H9 (cell line): ENCODE measurements at regions not wholly inside any gene's neighbourhood (a gene's known extent, or its start where the extent isn't known, plus 50 kb on each side); places are given as distances from the start of the nearest gene placed in this dataset.

Experiments used
- DNase-seq: peaks from one replicate; pipeline ENCODE4 v3.0.0-alpha.2; 2017
- H2AFZ ChIP-seq: one replicate; pipeline ENCODE4 v1.6.1; 2013; ENCODE audit warnings: mild to moderate bottlenecking, low read length, control low read depth, moderate library complexity
- H2AK5ac ChIP-seq: 2 replicates; pipeline ENCODE4 v1.6.1; 2013; ENCODE audit warnings: low read length, control low read depth, mixed read lengths; ENCODE audit not compliant: insufficient read length
- H2BK120ac ChIP-seq: one replicate; pipeline ENCODE4 v1.6.1; 2013; ENCODE audit warnings: low read depth, mild to moderate bottlenecking, low read length, control low read depth, inconsistent platforms; ENCODE audit not compliant: poor library complexity, severe bottlenecking
- H2BK12ac ChIP-seq: 2 replicates; pipeline ENCODE4 v1.6.1; 2013; ENCODE audit warnings: low read length, control low read depth, mixed read lengths, low read depth; ENCODE audit not compliant: insufficient read length
- H2BK15ac ChIP-seq: 2 replicates; pipeline ENCODE4 v1.6.1; 2013; ENCODE audit warnings: low read depth, low read length, control low read depth
- H2BK20ac ChIP-seq: one replicate; pipeline ENCODE4 v1.6.1; 2013; ENCODE audit warnings: low read depth, mild to moderate bottlenecking, low read length, control low read depth, inconsistent platforms; ENCODE audit not compliant: poor library complexity, severe bottlenecking
- H2BK5ac ChIP-seq: 2 replicates; pipeline ENCODE4 v1.6.1; 2013; ENCODE audit warnings: low read length, control low read depth, mixed read lengths; ENCODE audit not compliant: insufficient read length
- H3K14ac ChIP-seq: 2 replicates; pipeline ENCODE4 v1.6.1; 2013; ENCODE audit warnings: low read length, control low read depth; ENCODE audit not compliant: insufficient read depth
- H3K18ac ChIP-seq: 2 replicates; pipeline ENCODE4 v1.6.1; 2013; ENCODE audit warnings: low read depth, mild to moderate bottlenecking, mixed read lengths, low read length, control low read depth; ENCODE audit not compliant: insufficient read length
- H3K23ac ChIP-seq: 2 replicates; pipeline ENCODE4 v1.6.1; 2013; ENCODE audit warnings: low read length, control low read depth, mixed read lengths, low read depth; ENCODE audit not compliant: insufficient read length
- H3K23me2 ChIP-seq: 2 replicates; pipeline ENCODE4 v1.6.1; 2013; ENCODE audit warnings: low read depth, mild to moderate bottlenecking, mixed read lengths, low read length, control low read depth; ENCODE audit not compliant: insufficient read length, poor library complexity, severe bottlenecking
- H3K27ac ChIP-seq: 2 replicates; pipeline ENCODE4 v1.5.1; 2013; ENCODE audit warnings: low read length, control low read depth, mixed read lengths, low read depth; ENCODE audit not compliant: insufficient read length
- H3K27me3 ChIP-seq: 2 replicates; pipeline ENCODE4 v1.6.1; 2013; ENCODE audit warnings: low read length, control low read depth, inconsistent platforms; ENCODE audit not compliant: insufficient read depth
- H3K4ac ChIP-seq: 2 replicates; pipeline ENCODE4 v1.6.1; 2013; ENCODE audit warnings: low read depth, mild to moderate bottlenecking, control low read depth, inconsistent platforms, low read length, moderate library complexity
- H3K4me1 ChIP-seq: 2 replicates; pipeline ENCODE4 v1.6.1; 2013; ENCODE audit warnings: low read length, control low read depth, inconsistent platforms; ENCODE audit not compliant: insufficient read depth
- H3K4me2 ChIP-seq: 2 replicates; pipeline ENCODE4 v1.6.1; 2013; ENCODE audit warnings: low read length, control low read depth, mixed read lengths; ENCODE audit not compliant: insufficient read length, insufficient read depth
- H3K56ac ChIP-seq: 2 replicates; pipeline ENCODE4 v1.6.1; 2013; ENCODE audit warnings: low read depth, mild to moderate bottlenecking, mixed read lengths, low read length, control low read depth; ENCODE audit not compliant: insufficient read length
- H3K79me1 ChIP-seq: 2 replicates; pipeline ENCODE4 v1.6.1; 2013; ENCODE audit warnings: low read depth, mild to moderate bottlenecking, moderate library complexity, low read length, control low read depth, inconsistent platforms; ENCODE audit not compliant: insufficient read depth, poor library complexity, severe bottlenecking
- H3K79me2 ChIP-seq: 2 replicates; pipeline ENCODE4 v1.6.1; 2013; ENCODE audit warnings: low read length, control low read depth, inconsistent platforms; ENCODE audit not compliant: insufficient read depth
- H3K9ac ChIP-seq: 2 replicates; pipeline ENCODE4 v1.6.1; 2013; ENCODE audit warnings: low read length, control low read depth, mixed read lengths; ENCODE audit not compliant: insufficient read length; ENCODE audit errors: extremely low read depth
- H3K9me3 ChIP-seq: one replicate; pipeline ENCODE4 v1.6.1; 2013; ENCODE audit warnings: low read depth, low read length, inconsistent platforms; ENCODE audit not compliant: control insufficient read depth
- H3T11ph ChIP-seq: one replicate; pipeline ENCODE4 v1.6.1; 2013; ENCODE audit warnings: mild to moderate bottlenecking, low read length, control low read depth, inconsistent platforms
- H4K20me1 ChIP-seq: one replicate; pipeline ENCODE4 v1.6.1; 2013; ENCODE audit not compliant: control insufficient read depth, insufficient read length, insufficient read depth
- H4K5ac ChIP-seq: 2 replicates; pipeline ENCODE4 v1.6.1; 2013; ENCODE audit warnings: low read depth, mild to moderate bottlenecking, mixed read lengths, low read length, control low read depth; ENCODE audit not compliant: insufficient read length
- H4K8ac ChIP-seq: replicated peaks from 2 replicates; pipeline ENCODE4 v1.6.1; 2013; ENCODE audit warnings: low read length, control low read depth, mixed read lengths, low read depth; ENCODE audit not compliant: insufficient read length
- H4K91ac ChIP-seq: 2 replicates; pipeline ENCODE4 v1.6.1; 2013; ENCODE audit warnings: low read depth, mild to moderate bottlenecking, moderate library complexity, mixed read lengths, low read length, control low read depth; ENCODE audit not compliant: insufficient read length
- H3K27ac Mint-ChIP-seq, 3 experiments: 2 replicates in 2 of 3; 3 replicates in 1 of 3; pipeline ENCODE4 v1.8.0; 2020 to 2021; ENCODE audit warnings: mixed read lengths in 3 of 3, mild to moderate bottlenecking in 1 of 3, moderate library complexity in 1 of 3
- H3K27me3 Mint-ChIP-seq: 2 replicates; pipeline ENCODE4 v1.8.0; 2021; ENCODE audit warnings: low read depth, mild to moderate bottlenecking, moderate library complexity, mixed read lengths
- H3K36me3 Mint-ChIP-seq, 3 experiments: 2 replicates in 2 of 3; 3 replicates in 1 of 3; pipeline ENCODE4 v1.8.0; 2020 to 2021; ENCODE audit warnings: low read depth in 3 of 3, mixed read lengths in 3 of 3; ENCODE audit not compliant: insufficient read depth in 1 of 3
- H3K4me1 Mint-ChIP-seq, 2 experiments: 2 replicates each; pipeline ENCODE4 v1.8.0; 2020; ENCODE audit warnings: mixed read lengths in 2 of 2
- H3K4me3 Mint-ChIP-seq, 2 experiments: 2 replicates in 1 of 2; 3 replicates in 1 of 2; pipeline ENCODE4 v1.8.0; 2020 to 2021; ENCODE audit warnings: mild to moderate bottlenecking in 2 of 2, mixed read lengths in 2 of 2, moderate library complexity in 1 of 2
- H3K9me3 Mint-ChIP-seq, 2 experiments: 2 replicates in 1 of 2; 3 replicates in 1 of 2; pipeline ENCODE4 v1.8.0; 2020; ENCODE audit warnings: mild to moderate bottlenecking in 2 of 2, mixed read lengths in 2 of 2, moderate library complexity in 1 of 2
- WGBS: extraction: QIAGEN DNeasy Blood & Tissue Kit; methylation state at CpG from one replicate; pipeline ENCODE4 v1.1.7; 2013; ENCODE audit warnings: missing lambda C conversion rate, low lambda C conversion rate, mixed read lengths; ENCODE audit not compliant: insufficient read length; ENCODE audit errors: extremely low coverage; 5-methylcytosine and 5-hydroxymethylcytosine counted together
- TF ChIP-seq, protein P1 (sequence below): fragments of 200-600 bp; sonication (generic); conservative IDR thresholded peaks from 3 replicates; pipeline ENCODE4 v1.8.0; 2021; ENCODE audit warnings: antibody characterized with exemption, mild to moderate bottlenecking

DNA sequence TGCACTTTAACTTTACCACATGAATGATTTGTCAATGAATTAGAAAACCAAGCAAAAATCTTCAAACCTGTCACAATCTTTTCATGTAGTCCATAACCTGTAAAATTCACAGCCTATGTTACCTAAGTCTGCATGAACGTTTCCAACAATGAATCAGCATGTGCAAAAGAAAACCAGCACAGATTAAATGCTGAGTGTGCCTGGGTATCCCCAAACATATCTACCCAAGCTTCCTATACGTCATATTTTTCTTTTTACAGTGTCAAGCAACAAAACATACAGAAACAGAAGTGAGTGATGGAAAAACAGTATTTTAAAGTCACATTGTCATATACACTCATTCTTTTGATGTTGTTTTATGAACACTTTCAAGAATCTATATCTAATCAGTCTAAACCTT, 713.5 kb downstream of the RFPL4B start:
- H3K9ac ChIP-seq: no peak overlapping the region
- H3K14ac ChIP-seq: no peak overlapping the region
- H2AFZ ChIP-seq: no peak overlapping the region
- H3K9me3 ChIP-seq: no peaks in the 10 kb centered on the region
- no peaks in the 10 kb centered on the region for H4K20me1 ChIP-seq
- no peak overlapping the region for H4K91ac ChIP-seq
- H4K5ac ChIP-seq: no peak overlapping the region
- H3K79me2 ChIP-seq: no peaks in the 10 kb centered on the region
- no peak for DNase-seq
- H3K4me3 Mint-ChIP-seq: no peak overlapping the region
- no peak overlapping the region for H3K56ac ChIP-seq
- H3K23me2 ChIP-seq: no peaks in the 10 kb centered on the region
- no peak overlapping the region for H2BK12ac ChIP-seq
- no peak overlapping the region for H3K23ac ChIP-seq
- H2AK5ac ChIP-seq: no peak overlapping the region
- no peak overlapping the region for H2BK5ac ChIP-seq
- no peaks in the 10 kb centered on the region for H3K4me1 ChIP-seq
- no peak overlapping the region for H2BK15ac ChIP-seq
- no peaks in the 10 kb centered on the region for H3K79me1 ChIP-seq
- WGBS: no CpG with 5 or more reads among the region's 2 CpGs
- H3K27ac ChIP-seq: no peak overlapping the region
- no peak overlapping the region for H2BK20ac ChIP-seq
- peaks cover 8 to 11% of the 10 kb centered on the region in 2 experiments for H3K4me1 Mint-ChIP-seq
- no peaks in the 10 kb centered on the region for H3K27me3 ChIP-seq
- TF ChIP-seq, protein P1, sequence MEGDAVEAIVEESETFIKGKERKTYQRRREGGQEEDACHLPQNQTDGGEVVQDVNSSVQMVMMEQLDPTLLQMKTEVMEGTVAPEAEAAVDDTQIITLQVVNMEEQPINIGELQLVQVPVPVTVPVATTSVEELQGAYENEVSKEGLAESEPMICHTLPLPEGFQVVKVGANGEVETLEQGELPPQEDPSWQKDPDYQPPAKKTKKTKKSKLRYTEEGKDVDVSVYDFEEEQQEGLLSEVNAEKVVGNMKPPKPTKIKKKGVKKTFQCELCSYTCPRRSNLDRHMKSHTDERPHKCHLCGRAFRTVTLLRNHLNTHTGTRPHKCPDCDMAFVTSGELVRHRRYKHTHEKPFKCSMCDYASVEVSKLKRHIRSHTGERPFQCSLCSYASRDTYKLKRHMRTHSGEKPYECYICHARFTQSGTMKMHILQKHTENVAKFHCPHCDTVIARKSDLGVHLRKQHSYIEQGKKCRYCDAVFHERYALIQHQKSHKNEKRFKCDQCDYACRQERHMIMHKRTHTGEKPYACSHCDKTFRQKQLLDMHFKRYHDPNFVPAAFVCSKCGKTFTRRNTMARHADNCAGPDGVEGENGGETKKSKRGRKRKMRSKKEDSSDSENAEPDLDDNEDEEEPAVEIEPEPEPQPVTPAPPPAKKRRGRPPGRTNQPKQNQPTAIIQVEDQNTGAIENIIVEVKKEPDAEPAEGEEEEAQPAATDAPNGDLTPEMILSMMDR: no peak
- no peak overlapping the region for H3K27ac Mint-ChIP-seq
- H4K8ac ChIP-seq: no peak overlapping the region
- H3K27me3 Mint-ChIP-seq: no peaks in the 10 kb centered on the region
- H3K9me3 Mint-ChIP-seq: no peaks in the 10 kb centered on the region; a peak in 1 of 5 replicates
- H3T11ph ChIP-seq: no peak overlapping the region
- no peak overlapping the region for H3K18ac ChIP-seq
- no peaks in the 10 kb centered on the region; a peak in 2 of 7 replicates for H3K36me3 Mint-ChIP-seq
- H3K4me2 ChIP-seq: no peak overlapping the region
- no peak overlapping the region for H2BK120ac ChIP-seq
- H3K4ac ChIP-seq: no peak overlapping the region
